ENCODE measurements at regions not wholly inside any gene's neighbourhood (a gene's known extent, or its start where the extent isn't known, plus 50 kb on each side); places are given as distances from the start of the nearest gene placed in this dataset.

GRCh38 chr20:19070681-19071445 lies 141.6 kb upstream of the SLC24A3 start:
- Histone ChIP-seq H3K4me1 (ENCODE audit: control extremely low read depth in 1 of 4, control insufficient read depth in 4 of 4, insufficient read depth in 4 of 4, low read length in 3 of 4) (peaks cover 12 to 40% (median 25%) of the 10 kb centered on the region in 4 experiments), H3K9me3 (ENCODE audit: control extremely low read depth in 1 of 5, control insufficient read depth in 4 of 5, insufficient read depth in 2 of 5, low read depth in 1 of 5, low read length in 4 of 5) (peaks cover 0 to 11% (median 4%) of the 10 kb centered on the region in 5 experiments), H3K36me3 (ENCODE audit: control insufficient read depth in 4 of 4, insufficient read depth in 4 of 4, low read length in 3 of 4) (no peaks in the 10 kb centered on the region), H3K4me3 (ENCODE audit: control insufficient read depth in 1 of 7, extremely low read depth in 1 of 7, insufficient read depth in 4 of 7, low read depth in 2 of 7, low read length in 6 of 7) (no peak overlapping the region), H3K27ac (ENCODE audit: insufficient read depth in 1 of 2, low read depth in 1 of 2, low read length in 2 of 2, poor library complexity in 1 of 2, severe bottlenecking in 2 of 2) (no peak overlapping the region), H3K27me3 (replicated peaks in 2 of 5; ENCODE audit: control insufficient read depth in 4 of 5, insufficient read depth in 5 of 5, low read length in 4 of 5) (no peaks in the 10 kb centered on the region)
- DNase-seq: peak in 2 of 3 donors; percentile 47 to 56
- WGBS (ENCODE audit: insufficient coverage): 92% methylated on average over 2 of the region's 3 CpGs
- CTCF ChIA-PET: interaction anchor here (1.1 to 2.4 kb wide), 5 partner anchors 8 to 137 kb away, joined by 3 to 7 read pairs (median 4); no protein-coding TSS in a partner anchor
- POLR2A ChIA-PET: no interaction called here

DNA sequence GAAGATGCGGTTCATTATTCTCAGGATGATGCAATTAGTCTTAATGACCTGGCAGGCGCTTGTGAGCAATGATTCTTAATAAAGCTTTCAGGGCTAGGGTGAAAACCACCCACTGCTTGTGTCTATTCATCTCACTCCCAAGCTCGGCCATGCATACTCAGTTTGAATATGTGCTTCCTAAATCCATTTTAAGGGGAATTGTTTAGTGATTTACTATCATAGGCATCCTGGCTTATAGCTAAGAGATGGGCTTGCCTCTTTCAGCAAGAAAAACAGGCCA lies 141.1 kb upstream of the SLC24A3 start:
- CTCF ChIA-PET: interaction anchor here (1.1 to 2.4 kb wide), 5 partner anchors 8 to 137 kb away, joined by 3 to 7 read pairs (median 4); no protein-coding TSS in a partner anchor
- POLR2A ChIA-PET: no interaction called here
- 100% methylated on average over 1 of the region's 3 CpGs for WGBS (ENCODE audit: insufficient coverage)
- Histone ChIP-seq H3K36me3 (ENCODE audit: control insufficient read depth in 4 of 4, insufficient read depth in 4 of 4, low read length in 3 of 4) (no peaks in the 10 kb centered on the region), H3K9me3 (ENCODE audit: control extremely low read depth in 1 of 5, control insufficient read depth in 4 of 5, insufficient read depth in 2 of 5, low read depth in 1 of 5, low read length in 4 of 5) (peaks cover 0 to 6% (median under 1%) of the 10 kb centered on the region in 5 experiments), H3K27ac (ENCODE audit: insufficient read depth in 1 of 2, low read depth in 1 of 2, low read length in 2 of 2, poor library complexity in 1 of 2, severe bottlenecking in 2 of 2) (no peak overlapping the region), H3K4me3 (ENCODE audit: control insufficient read depth in 1 of 7, extremely low read depth in 1 of 7, insufficient read depth in 4 of 7, low read depth in 2 of 7, low read length in 6 of 7) (no peak overlapping the region), H3K27me3 (replicated peaks in 2 of 5; ENCODE audit: control insufficient read depth in 4 of 5, insufficient read depth in 5 of 5, low read length in 4 of 5) (no peaks in the 10 kb centered on the region), H3K4me1 (ENCODE audit: control extremely low read depth in 1 of 4, control insufficient read depth in 4 of 4, insufficient read depth in 4 of 4, low read length in 3 of 4) (peaks cover 16 to 45% (median 26%) of the 10 kb centered on the region in 4 experiments)
- DNase-seq: no peak

DNA sequence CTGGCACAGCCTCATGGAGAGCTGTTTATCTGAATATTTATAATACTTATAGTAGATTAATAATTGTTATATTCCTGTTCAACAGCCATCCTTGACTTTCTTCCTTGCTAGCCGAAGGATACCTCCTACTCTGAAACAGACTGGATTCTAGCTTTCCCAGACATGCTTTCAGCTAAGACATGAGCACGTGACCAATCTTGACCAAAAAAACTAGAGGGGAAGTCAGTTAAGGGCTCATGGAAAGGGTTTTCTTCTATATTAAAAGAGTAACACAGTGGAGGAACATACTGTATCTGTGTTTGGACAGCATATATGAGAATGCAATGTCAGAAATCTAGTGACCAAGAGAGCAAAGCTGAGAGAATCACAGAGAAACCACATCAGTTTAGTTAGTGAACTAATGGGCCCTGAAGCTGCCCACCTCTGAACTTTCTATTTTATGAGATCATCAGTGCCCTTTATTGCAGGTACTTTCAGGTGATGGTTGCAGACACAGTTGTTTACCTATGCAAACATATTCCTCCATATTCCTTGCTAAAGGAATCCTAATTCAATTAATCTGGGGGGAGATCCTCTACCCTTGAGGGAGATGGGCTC lies 140.4 kb upstream of the SLC24A3 start:
- Histone ChIP-seq H3K9me3 (ENCODE audit: control extremely low read depth in 1 of 5, control insufficient read depth in 4 of 5, insufficient read depth in 2 of 5, low read depth in 1 of 5, low read length in 4 of 5) (peaks cover 0 to 2% (median 0%) of the 10 kb centered on the region in 5 experiments), H3K36me3 (ENCODE audit: control insufficient read depth in 4 of 4, insufficient read depth in 4 of 4, low read length in 3 of 4) (no peaks in the 10 kb centered on the region), H3K27me3 (replicated peaks in 2 of 5; ENCODE audit: control insufficient read depth in 4 of 5, insufficient read depth in 5 of 5, low read length in 4 of 5) (no peaks in the 10 kb centered on the region), H3K4me3 (ENCODE audit: control insufficient read depth in 1 of 7, extremely low read depth in 1 of 7, insufficient read depth in 4 of 7, low read depth in 2 of 7, low read length in 6 of 7) (no peak overlapping the region), H3K27ac (ENCODE audit: insufficient read depth in 1 of 2, low read depth in 1 of 2, low read length in 2 of 2, poor library complexity in 1 of 2, severe bottlenecking in 2 of 2) (no peak overlapping the region), H3K4me1 (ENCODE audit: control extremely low read depth in 1 of 4, control insufficient read depth in 4 of 4, insufficient read depth in 4 of 4, low read length in 3 of 4) (peaks cover 16 to 45% (median 26%) of the 10 kb centered on the region in 4 experiments)
- WGBS (ENCODE audit: insufficient coverage): 50% methylated on average over 1 of the region's 2 CpGs
- POLR2A ChIA-PET: no interaction called here
- no peak for DNase-seq
- CTCF ChIA-PET: interaction anchor here (1.1 to 2.4 kb wide), 4 partner anchors 9 to 136 kb away, joined by 3 to 7 read pairs (median 4); no protein-coding TSS in a partner anchor

DNA sequence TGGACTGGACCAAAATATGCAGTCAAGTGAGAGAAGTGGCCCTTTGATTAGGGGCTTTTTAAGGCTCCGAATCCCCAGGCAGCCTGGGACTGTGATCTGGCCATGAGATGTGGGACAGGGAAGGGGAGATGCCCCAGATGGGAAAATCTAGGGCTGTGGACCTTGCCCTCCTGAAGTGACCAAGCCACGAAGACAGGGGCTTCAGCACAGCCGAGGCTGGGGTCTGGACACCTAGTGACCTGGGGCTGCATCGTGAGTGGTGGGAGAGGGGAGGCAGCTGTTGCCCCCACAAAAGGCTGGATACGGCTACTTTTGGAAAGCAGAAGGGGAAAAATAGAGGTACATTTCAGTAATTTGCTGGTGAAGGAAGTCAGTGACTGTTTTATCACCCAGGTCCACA lies 139.5 kb upstream of the SLC24A3 start:
- Histone ChIP-seq H3K27ac (ENCODE audit: insufficient read depth in 1 of 2, low read depth in 1 of 2, low read length in 2 of 2, poor library complexity in 1 of 2, severe bottlenecking in 2 of 2) (no peak overlapping the region), H3K36me3 (ENCODE audit: control insufficient read depth in 4 of 4, insufficient read depth in 4 of 4, low read length in 3 of 4) (no peaks in the 10 kb centered on the region), H3K4me3 (ENCODE audit: control insufficient read depth in 1 of 7, extremely low read depth in 1 of 7, insufficient read depth in 4 of 7, low read depth in 2 of 7, low read length in 6 of 7) (no peak overlapping the region), H3K9me3 (ENCODE audit: control extremely low read depth in 1 of 5, control insufficient read depth in 4 of 5, insufficient read depth in 2 of 5, low read depth in 1 of 5, low read length in 4 of 5) (no peaks in the 10 kb centered on the region), H3K4me1 (ENCODE audit: control extremely low read depth in 1 of 4, control insufficient read depth in 4 of 4, insufficient read depth in 4 of 4, low read length in 3 of 4) (peaks cover 16 to 45% (median 31%) of the 10 kb centered on the region in 4 experiments), H3K27me3 (replicated peaks in 2 of 5; ENCODE audit: control insufficient read depth in 4 of 5, insufficient read depth in 5 of 5, low read length in 4 of 5) (no peaks in the 10 kb centered on the region)
- ChIA-PET POLR2A (no interaction called here), CTCF (interaction anchor here (2.4 kb wide), 1 partner anchor 10 kb away, joined by 6 read pairs; no protein-coding TSS in a partner anchor)
- DNase-seq: no peak
- WGBS (ENCODE audit: insufficient coverage): 79% methylated on average over 4 of the region's 5 CpGs

- POLR2A ChIA-PET: no interaction called here
- WGBS (ENCODE audit: insufficient coverage): 80% methylated on average over 2 of the region's 2 CpGs
- CTCF ChIA-PET: interaction anchor here (0.8 to 2.4 kb wide), 4 partner anchors 11 to 212 kb away, joined by 3 to 6 read pairs (median 3); no protein-coding TSS in a partner anchor
- H3K27ac ChIP-seq (ENCODE audit: insufficient read depth in 1 of 2, low read depth in 1 of 2, low read length in 2 of 2, poor library complexity in 1 of 2, severe bottlenecking in 2 of 2): no peak overlapping the region
- H3K9me3 ChIP-seq (ENCODE audit: control extremely low read depth in 1 of 5, control insufficient read depth in 4 of 5, insufficient read depth in 2 of 5, low read depth in 1 of 5, low read length in 4 of 5): no peaks in the 10 kb centered on the region
- peak in 2 of 3 donors; percentile 21 to 37 for DNase-seq
- no peak overlapping the region for H3K4me3 ChIP-seq (ENCODE audit: control insufficient read depth in 1 of 7, extremely low read depth in 1 of 7, insufficient read depth in 4 of 7, low read depth in 2 of 7, low read length in 6 of 7)
- H3K4me1 ChIP-seq (ENCODE audit: control extremely low read depth in 1 of 4, control insufficient read depth in 4 of 4, insufficient read depth in 4 of 4, low read length in 3 of 4): peaks cover 16 to 45% (median 31%) of the 10 kb centered on the region in 4 experiments
- no peaks in the 10 kb centered on the region for H3K27me3 ChIP-seq (replicated peaks in 2 of 5; ENCODE audit: control insufficient read depth in 4 of 5, insufficient read depth in 5 of 5, low read length in 4 of 5)
- no peaks in the 10 kb centered on the region for H3K36me3 ChIP-seq (ENCODE audit: control insufficient read depth in 4 of 4, insufficient read depth in 4 of 4, low read length in 3 of 4)
Measured at GRCh38 chr20:19073584-19074218, 138.7 kb upstream of the SLC24A3 start.

- Histone ChIP-seq H3K4me3 (ENCODE audit: control insufficient read depth in 1 of 7, extremely low read depth in 1 of 7, insufficient read depth in 4 of 7, low read depth in 2 of 7, low read length in 6 of 7) (peak overlapping the region in 1 of 7 experiments; percentile 26), H3K9me3 (ENCODE audit: control extremely low read depth in 1 of 5, control insufficient read depth in 4 of 5, insufficient read depth in 2 of 5, low read depth in 1 of 5, low read length in 4 of 5) (no peaks in the 10 kb centered on the region), H3K4me1 (ENCODE audit: control extremely low read depth in 1 of 4, control insufficient read depth in 4 of 4, insufficient read depth in 4 of 4, low read length in 3 of 4) (peaks cover 16 to 45% (median 31%) of the 10 kb centered on the region in 4 experiments), H3K27ac (ENCODE audit: insufficient read depth in 1 of 2, low read depth in 1 of 2, low read length in 2 of 2, poor library complexity in 1 of 2, severe bottlenecking in 2 of 2) (no peak overlapping the region), H3K36me3 (ENCODE audit: control insufficient read depth in 4 of 4, insufficient read depth in 4 of 4, low read length in 3 of 4) (no peaks in the 10 kb centered on the region), H3K27me3 (replicated peaks in 2 of 5; ENCODE audit: control insufficient read depth in 4 of 5, insufficient read depth in 5 of 5, low read length in 4 of 5) (no peaks in the 10 kb centered on the region)
- WGBS (ENCODE audit: insufficient coverage): 0% methylated on average over 1 of the region's 1 CpG
- POLR2A ChIA-PET: no interaction called here
- DNase-seq: peak in 2 of 3 donors; percentile 31 to 52
- CTCF ChIA-PET: interaction anchor here (0.9 kb wide), 2 partner anchors 12 to 211 kb away, joined by 3 read pairs; no protein-coding TSS in a partner anchor
Measured at GRCh38 chr20:19074356-19074755, 138.1 kb upstream of the SLC24A3 start.

Data from common myeloid progenitor, CD34-positive (primary cell).